ENCODE measurements at regions not wholly inside any gene's neighbourhood (a gene's known extent, or its start where the extent isn't known, plus 50 kb on each side); places are given as distances from the start of the nearest gene placed in this dataset.

DNA sequence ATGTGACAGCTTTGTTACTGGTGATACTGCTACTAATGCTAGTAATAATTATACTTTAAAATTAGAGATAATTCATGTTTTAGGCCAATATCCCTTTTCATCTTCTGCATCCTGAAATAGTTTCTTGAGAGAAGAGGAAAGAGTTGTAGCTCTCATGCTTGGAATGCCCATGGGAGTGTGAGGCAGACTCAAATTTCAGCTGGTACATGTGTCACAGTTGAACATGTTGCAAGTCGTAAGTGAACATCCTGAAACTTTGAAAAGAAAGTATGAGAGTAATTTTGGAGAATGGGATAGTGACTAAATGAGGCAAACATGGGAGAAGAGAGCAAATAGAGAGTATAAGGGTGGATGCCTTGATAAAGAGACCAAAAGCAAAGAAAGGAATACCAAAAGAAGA lies 168.0 kb downstream of the TMTC3 start:
- no CpG with 5 or more reads among the region's 1 CpG for WGBS (ENCODE audit: insufficient coverage, low lambda C conversion rate)
- Histone ChIP-seq H3K36me3 (ENCODE audit: control insufficient read depth, insufficient read depth, low read length) (no peaks in the 10 kb centered on the region), H3K27me3 (ENCODE audit: control insufficient read depth, insufficient read depth, low read length) (peaks cover 3% of the 10 kb centered on the region), H3K4me1 (ENCODE audit: control insufficient read depth, insufficient read depth, low read length) (peaks cover 2% of the 10 kb centered on the region), H3K9me3 (ENCODE audit: control insufficient read depth, low read depth, low read length) (no peaks in the 10 kb centered on the region), H3K27ac (ENCODE audit: low read length) (no peak overlapping the region), H3K4me3 (ENCODE audit: low read length) (no peak overlapping the region)
- no peak for DNase-seq

GRCh38 chr12:88310666-88311065 lies 168.6 kb downstream of the TMTC3 start:
- Histone ChIP-seq H3K27me3 (ENCODE audit: control insufficient read depth, insufficient read depth, low read length) (peaks cover 3% of the 10 kb centered on the region), H3K27ac (ENCODE audit: low read length) (no peak overlapping the region), H3K36me3 (ENCODE audit: control insufficient read depth, insufficient read depth, low read length) (no peaks in the 10 kb centered on the region), H3K9me3 (ENCODE audit: control insufficient read depth, low read depth, low read length) (no peaks in the 10 kb centered on the region), H3K4me3 (ENCODE audit: low read length) (no peak overlapping the region), H3K4me1 (ENCODE audit: control insufficient read depth, insufficient read depth, low read length) (peaks cover under 1% of the 10 kb centered on the region)
- WGBS (ENCODE audit: insufficient coverage, low lambda C conversion rate) = 100% methylated on average over 2 of the region's 6 CpGs
- no peak for DNase-seq

GRCh38 chr12:88313554-88313953 lies 171.4 kb downstream of the TMTC3 start:
- Histone ChIP-seq H3K9me3 (ENCODE audit: control insufficient read depth, low read depth, low read length) (no peaks in the 10 kb centered on the region), H3K36me3 (ENCODE audit: control insufficient read depth, insufficient read depth, low read length) (no peaks in the 10 kb centered on the region), H3K27me3 (ENCODE audit: control insufficient read depth, insufficient read depth, low read length) (peaks cover 3% of the 10 kb centered on the region), H3K27ac (ENCODE audit: low read length) (no peak overlapping the region), H3K4me1 (ENCODE audit: control insufficient read depth, insufficient read depth, low read length) (no peaks in the 10 kb centered on the region), H3K4me3 (ENCODE audit: low read length) (no peak overlapping the region)
- no CpG with 5 or more reads among the region's 1 CpG for WGBS (ENCODE audit: insufficient coverage, low lambda C conversion rate)
- DNase-seq = no peak

- no peaks in the 10 kb centered on the region for H3K4me1 ChIP-seq (ENCODE audit: control insufficient read depth, insufficient read depth, low read length)
- 94% methylated on average over 2 of the region's 4 CpGs for WGBS (ENCODE audit: insufficient coverage, low lambda C conversion rate)
- H3K27ac ChIP-seq (ENCODE audit: low read length) = no peak overlapping the region
- H3K9me3 ChIP-seq (ENCODE audit: control insufficient read depth, low read depth, low read length) = no peaks in the 10 kb centered on the region
- DNase-seq = no peak
- H3K27me3 ChIP-seq (ENCODE audit: control insufficient read depth, insufficient read depth, low read length) = peaks cover 3% of the 10 kb centered on the region
- no peak overlapping the region for H3K4me3 ChIP-seq (ENCODE audit: low read length)
- no peaks in the 10 kb centered on the region for H3K36me3 ChIP-seq (ENCODE audit: control insufficient read depth, insufficient read depth, low read length)
These were observed 172.6 kb downstream of the TMTC3 start for GRCh38 chr12:88314706-88315105.

- no peaks in the 10 kb centered on the region for H3K36me3 ChIP-seq (ENCODE audit: control insufficient read depth, insufficient read depth, low read length)
- WGBS (ENCODE audit: insufficient coverage, low lambda C conversion rate) = 0% methylated on average over 1 of the region's 2 CpGs
- no peaks in the 10 kb centered on the region for H3K27me3 ChIP-seq (ENCODE audit: control insufficient read depth, insufficient read depth, low read length)
- no peaks in the 10 kb centered on the region for H3K4me1 ChIP-seq (ENCODE audit: control insufficient read depth, insufficient read depth, low read length)
- no peak overlapping the region for H3K27ac ChIP-seq (ENCODE audit: low read length)
- DNase-seq = peak in 1 of 2 donors; percentile 19
- H3K9me3 ChIP-seq (ENCODE audit: control insufficient read depth, low read depth, low read length) = no peaks in the 10 kb centered on the region
- H3K4me3 ChIP-seq (ENCODE audit: low read length) = no peak overlapping the region
These were observed 176.6 kb downstream of the TMTC3 start for GRCh38 chr12:88318726-88319125.

DNA sequence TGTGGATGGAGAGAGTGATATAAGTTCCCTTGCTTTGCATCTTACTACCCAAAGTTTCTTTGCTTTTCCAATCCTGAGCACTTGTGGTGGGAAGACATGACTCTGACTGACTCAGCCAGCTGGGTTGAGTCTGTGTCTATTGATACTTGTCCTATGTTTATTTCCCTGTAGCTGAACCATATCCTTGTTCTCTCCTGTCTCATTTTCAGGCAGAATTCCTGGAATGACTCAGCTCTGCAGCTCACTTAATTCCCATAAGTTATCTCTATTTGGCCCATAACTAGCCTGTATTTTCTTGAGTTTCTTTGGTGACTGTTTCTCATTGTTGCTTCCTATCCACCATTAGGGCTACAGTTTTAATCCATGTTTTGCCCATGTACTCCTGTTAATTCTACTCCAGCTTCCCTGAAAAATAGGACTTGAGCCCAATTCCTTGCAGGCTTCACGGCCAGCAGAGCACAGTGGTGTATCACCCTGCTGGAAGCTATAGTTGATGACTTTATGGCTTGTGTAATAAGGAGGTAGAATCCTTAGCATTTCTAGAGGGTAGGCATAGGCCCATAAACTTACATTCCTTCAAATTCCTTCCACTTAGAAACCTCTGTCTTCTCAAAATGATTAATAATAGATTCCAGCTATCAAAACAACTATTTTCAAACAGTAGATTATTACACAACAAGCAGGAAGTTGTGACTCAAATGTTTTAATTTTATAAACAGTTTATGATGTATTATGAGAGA lies 183.1 kb downstream of the TMTC3 start:
- Histone ChIP-seq H3K27me3 (ENCODE audit: control insufficient read depth, insufficient read depth, low read length) (no peaks in the 10 kb centered on the region), H3K9me3 (ENCODE audit: control insufficient read depth, low read depth, low read length) (no peaks in the 10 kb centered on the region), H3K4me1 (ENCODE audit: control insufficient read depth, insufficient read depth, low read length) (no peaks in the 10 kb centered on the region), H3K36me3 (ENCODE audit: control insufficient read depth, insufficient read depth, low read length) (no peaks in the 10 kb centered on the region), H3K4me3 (ENCODE audit: low read length) (no peak overlapping the region), H3K27ac (ENCODE audit: low read length) (peak overlapping the region; percentile 11)
- no CpG with 5 or more reads among the region's 1 CpG for WGBS (ENCODE audit: insufficient coverage, low lambda C conversion rate)
- DNase-seq = peak in 1 of 2 donors; percentile 18

DNA sequence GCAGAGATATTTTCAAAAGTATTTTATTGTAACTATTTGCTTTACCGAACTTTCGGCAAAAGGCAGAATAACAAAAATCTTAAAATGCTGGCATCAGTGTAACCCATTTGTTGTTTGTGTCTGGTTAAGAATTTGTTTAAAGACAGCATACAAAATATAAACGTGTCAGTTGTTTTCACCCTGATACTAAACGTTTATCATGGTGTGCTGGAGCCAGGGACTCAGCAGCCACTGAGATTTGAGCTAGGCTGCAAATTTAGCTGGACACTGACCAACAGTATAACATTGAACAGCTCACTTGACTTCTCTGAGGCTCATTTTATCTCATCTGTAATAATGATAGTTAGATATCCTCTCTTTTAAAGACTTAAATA lies 183.7 kb downstream of the TMTC3 start:
- no peak for DNase-seq

DNA sequence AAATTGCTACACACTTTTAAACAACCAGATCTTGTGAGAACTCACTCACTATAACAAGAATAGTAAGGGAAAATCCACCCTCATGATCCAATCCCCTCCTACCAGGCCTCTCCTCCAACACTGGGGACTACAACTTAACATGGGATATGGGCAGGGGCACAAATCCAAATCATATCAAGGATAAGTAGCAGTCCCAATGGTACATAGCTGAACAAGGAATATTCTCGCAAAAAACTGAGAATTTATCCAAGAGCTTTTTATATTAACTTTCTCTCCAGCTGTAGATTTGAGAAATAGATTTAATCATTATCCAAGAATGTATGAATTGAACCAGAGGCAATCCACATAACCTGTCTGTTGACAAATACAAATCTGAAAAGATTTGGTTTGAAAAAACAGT lies 185.2 kb downstream of the TMTC3 start:
- Histone ChIP-seq H3K27ac (ENCODE audit: low read length) (no peak overlapping the region), H3K4me1 (ENCODE audit: control insufficient read depth, insufficient read depth, low read length) (no peaks in the 10 kb centered on the region), H3K9me3 (ENCODE audit: control insufficient read depth, low read depth, low read length) (no peaks in the 10 kb centered on the region), H3K36me3 (ENCODE audit: control insufficient read depth, insufficient read depth, low read length) (no peaks in the 10 kb centered on the region), H3K27me3 (ENCODE audit: control insufficient read depth, insufficient read depth, low read length) (no peaks in the 10 kb centered on the region), H3K4me3 (ENCODE audit: low read length) (no peak overlapping the region)
- WGBS (ENCODE audit: insufficient coverage, low lambda C conversion rate) = 100% methylated on average over 1 of the region's 1 CpG
- DNase-seq = no peak

More for the DNA sequence above, 183.7 kb downstream of the TMTC3 start:
- no peaks in the 10 kb centered on the region for H3K4me1 ChIP-seq (ENCODE audit: control insufficient read depth, insufficient read depth, low read length)
- no peak overlapping the region for H3K4me3 ChIP-seq (ENCODE audit: low read length)
- H3K36me3 ChIP-seq (ENCODE audit: control insufficient read depth, insufficient read depth, low read length) = no peaks in the 10 kb centered on the region
- no peaks in the 10 kb centered on the region for H3K27me3 ChIP-seq (ENCODE audit: control insufficient read depth, insufficient read depth, low read length)
- no peaks in the 10 kb centered on the region for H3K9me3 ChIP-seq (ENCODE audit: control insufficient read depth, low read depth, low read length)
- 72% methylated on average over 2 of the region's 4 CpGs for WGBS (ENCODE audit: insufficient coverage, low lambda C conversion rate)
- H3K27ac ChIP-seq (ENCODE audit: low read length) = no peak overlapping the region

DNA sequence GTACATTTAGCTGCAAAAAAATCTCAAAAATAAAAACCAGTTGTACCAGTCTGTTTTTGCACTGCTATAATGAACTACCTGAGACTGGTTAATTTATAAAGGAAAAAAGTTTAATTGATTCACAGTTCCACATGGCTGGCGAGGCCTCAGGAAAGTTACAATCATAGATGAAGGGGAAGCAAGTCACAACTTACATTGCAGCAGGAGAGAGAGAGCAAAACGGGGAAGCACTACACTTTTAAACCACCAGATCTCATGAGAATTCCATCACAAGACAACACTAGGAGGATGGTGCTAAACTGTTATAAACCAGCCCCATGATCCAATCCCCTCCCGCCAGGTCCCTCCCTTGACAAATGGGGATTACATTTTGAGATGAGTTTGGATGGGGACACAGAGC lies 186.0 kb downstream of the TMTC3 start:
- Histone ChIP-seq H3K4me3 (ENCODE audit: low read length) (no peak overlapping the region), H3K27me3 (ENCODE audit: control insufficient read depth, insufficient read depth, low read length) (no peaks in the 10 kb centered on the region), H3K4me1 (ENCODE audit: control insufficient read depth, insufficient read depth, low read length) (no peaks in the 10 kb centered on the region), H3K36me3 (ENCODE audit: control insufficient read depth, insufficient read depth, low read length) (no peaks in the 10 kb centered on the region), H3K9me3 (ENCODE audit: control insufficient read depth, low read depth, low read length) (no peaks in the 10 kb centered on the region), H3K27ac (ENCODE audit: low read length) (no peak overlapping the region)
- WGBS (ENCODE audit: insufficient coverage, low lambda C conversion rate) = no CpG with 5 or more reads among the region's 3 CpGs
- no peak for DNase-seq

GRCh38 chr12:88329833-88330232 lies 187.7 kb downstream of the TMTC3 start:
- no peaks in the 10 kb centered on the region for H3K36me3 ChIP-seq (ENCODE audit: control insufficient read depth, insufficient read depth, low read length)
- DNase-seq = no peak
- H3K4me3 ChIP-seq (ENCODE audit: low read length) = no peak overlapping the region
- no peaks in the 10 kb centered on the region for H3K4me1 ChIP-seq (ENCODE audit: control insufficient read depth, insufficient read depth, low read length)
- no peak overlapping the region for H3K27ac ChIP-seq (ENCODE audit: low read length)
- H3K27me3 ChIP-seq (ENCODE audit: control insufficient read depth, insufficient read depth, low read length) = no peaks in the 10 kb centered on the region
- H3K9me3 ChIP-seq (ENCODE audit: control insufficient read depth, low read depth, low read length) = no peaks in the 10 kb centered on the region

GRCh38 chr12:88334271-88334670 lies 192.2 kb downstream of the TMTC3 start:
- Histone ChIP-seq H3K36me3 (ENCODE audit: control insufficient read depth, insufficient read depth, low read length) (no peaks in the 10 kb centered on the region), H3K27me3 (ENCODE audit: control insufficient read depth, insufficient read depth, low read length) (no peaks in the 10 kb centered on the region), H3K4me1 (ENCODE audit: control insufficient read depth, insufficient read depth, low read length) (no peaks in the 10 kb centered on the region), H3K9me3 (ENCODE audit: control insufficient read depth, low read depth, low read length) (no peaks in the 10 kb centered on the region), H3K27ac (ENCODE audit: low read length) (no peak overlapping the region), H3K4me3 (ENCODE audit: low read length) (no peak overlapping the region)
- WGBS (ENCODE audit: insufficient coverage, low lambda C conversion rate) = no CpG with 5 or more reads among the region's 3 CpGs
- no peak for DNase-seq
